Thyroid gland (tissue), 4 donors: ENCODE measurements at regions not wholly inside any gene's neighbourhood (a gene's known extent, or its start where the extent isn't known, plus 50 kb on each side); places are given as distances from the start of the nearest gene placed in this dataset.

Experiments used
- POLR2A ChIP-seq, 2 donors: fragments of 450-650 bp; IDR thresholded peaks; one replicate each; pipeline ENCODE4 v1.6.1; 2017; ENCODE audit warnings: antibody characterized with exemption in 2 of 2, mild to moderate bottlenecking in 2 of 2, moderate library complexity in 1 of 2
- TF ChIP-seq, protein P1 (sequence below), 6 experiments: fragments of 200-600 bp in 3 of 6; fragments of 450-650 bp in 3 of 6; sonication (generic) in 3 of 6; IDR thresholded peaks; one replicate each; pipeline ENCODE4 v1.5.1; 2016 to 2019; ENCODE audit warnings: antibody characterized with exemption in 6 of 6, mild to moderate bottlenecking in 2 of 6, inconsistent platforms in 1 of 6, moderate library complexity in 1 of 6

DNA sequence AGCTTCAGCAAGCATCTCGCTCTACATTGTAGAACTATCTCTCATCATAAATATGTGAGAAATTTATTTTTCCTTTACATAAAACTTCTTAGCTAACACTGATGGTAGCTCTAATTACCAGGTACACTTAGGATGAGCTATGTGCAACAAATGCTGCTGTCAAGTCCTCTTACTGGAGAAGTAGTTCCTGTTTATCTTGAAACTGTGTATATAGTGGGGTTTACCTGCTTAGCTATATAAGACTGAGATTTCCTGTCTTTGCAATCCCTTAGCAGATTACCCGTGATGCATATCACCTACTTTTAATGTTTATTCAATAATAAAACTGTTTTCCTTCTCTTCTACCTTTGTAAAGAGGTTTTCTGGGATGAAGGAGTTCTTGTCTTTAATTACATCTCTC, 98.0 kb upstream of the USP15 start:
- TF ChIP-seq, protein P1, sequence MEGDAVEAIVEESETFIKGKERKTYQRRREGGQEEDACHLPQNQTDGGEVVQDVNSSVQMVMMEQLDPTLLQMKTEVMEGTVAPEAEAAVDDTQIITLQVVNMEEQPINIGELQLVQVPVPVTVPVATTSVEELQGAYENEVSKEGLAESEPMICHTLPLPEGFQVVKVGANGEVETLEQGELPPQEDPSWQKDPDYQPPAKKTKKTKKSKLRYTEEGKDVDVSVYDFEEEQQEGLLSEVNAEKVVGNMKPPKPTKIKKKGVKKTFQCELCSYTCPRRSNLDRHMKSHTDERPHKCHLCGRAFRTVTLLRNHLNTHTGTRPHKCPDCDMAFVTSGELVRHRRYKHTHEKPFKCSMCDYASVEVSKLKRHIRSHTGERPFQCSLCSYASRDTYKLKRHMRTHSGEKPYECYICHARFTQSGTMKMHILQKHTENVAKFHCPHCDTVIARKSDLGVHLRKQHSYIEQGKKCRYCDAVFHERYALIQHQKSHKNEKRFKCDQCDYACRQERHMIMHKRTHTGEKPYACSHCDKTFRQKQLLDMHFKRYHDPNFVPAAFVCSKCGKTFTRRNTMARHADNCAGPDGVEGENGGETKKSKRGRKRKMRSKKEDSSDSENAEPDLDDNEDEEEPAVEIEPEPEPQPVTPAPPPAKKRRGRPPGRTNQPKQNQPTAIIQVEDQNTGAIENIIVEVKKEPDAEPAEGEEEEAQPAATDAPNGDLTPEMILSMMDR (IDR thresholded peaks at IDR 0.05), result no peak
- no peak for TF ChIP-seq POLR2A (IDR thresholded peaks at IDR 0.05)
